ENCODE measurements at regions not wholly inside any gene's neighbourhood (a gene's known extent, or its start where the extent isn't known, plus 50 kb on each side); places are given as distances from the start of the nearest gene placed in this dataset.

- Histone ChIP-seq H4K91ac (ENCODE audit: insufficient read length, low read depth, low read length) (no peak overlapping the region), H4K8ac (replicated peaks; ENCODE audit: insufficient read length, low read depth, low read length) (no peak overlapping the region), H3K4me2 (ENCODE audit: insufficient read depth, insufficient read length, low read length) (no peak overlapping the region), H3K79me2 (ENCODE audit: insufficient read depth, low read length) (no peaks in the 10 kb centered on the region), H3K27me3 (ENCODE audit: insufficient read depth, low read length) (no peaks in the 10 kb centered on the region), H2AK5ac (ENCODE audit: insufficient read length, low read length) (no peak overlapping the region), H2BK5ac (ENCODE audit: insufficient read length, low read length) (no peak overlapping the region), H3K14ac (ENCODE audit: insufficient read depth, low read length) (no peak overlapping the region), H3K9ac (ENCODE audit: extremely low read depth, insufficient read length, low read length) (no peak overlapping the region), H2BK12ac (ENCODE audit: insufficient read length, low read depth, low read length) (no peak overlapping the region), H3K9me3 (ENCODE audit: control insufficient read depth, low read depth, low read length) (no peaks in the 10 kb centered on the region), H3K23me2 (ENCODE audit: insufficient read length, low read depth, low read length, poor library complexity, severe bottlenecking) (no peaks in the 10 kb centered on the region), H2BK15ac (ENCODE audit: low read depth, low read length) (no peak overlapping the region), H3K56ac (ENCODE audit: insufficient read length, low read depth, low read length) (no peak overlapping the region), H3K79me1 (ENCODE audit: insufficient read depth, low read depth, low read length, poor library complexity, severe bottlenecking) (no peaks in the 10 kb centered on the region), H3K23ac (ENCODE audit: insufficient read length, low read depth, low read length) (no peak overlapping the region), H3K27ac (ENCODE audit: insufficient read length, low read depth, low read length) (no peak overlapping the region), H2AFZ (ENCODE audit: low read length) (no peak overlapping the region), H4K20me1 (ENCODE audit: control insufficient read depth, insufficient read depth, insufficient read length) (no peaks in the 10 kb centered on the region), H3K4me1 (ENCODE audit: insufficient read depth, low read length) (no peaks in the 10 kb centered on the region), H4K5ac (ENCODE audit: insufficient read length, low read depth, low read length) (no peak overlapping the region), H3K18ac (ENCODE audit: insufficient read length, low read depth, low read length) (no peak overlapping the region), H2BK20ac (ENCODE audit: low read depth, low read length, poor library complexity, severe bottlenecking) (no peak overlapping the region), H2BK120ac (ENCODE audit: low read depth, low read length, poor library complexity, severe bottlenecking) (no peak overlapping the region), H3K4ac (ENCODE audit: low read depth, low read length) (no peak overlapping the region), H3T11ph (ENCODE audit: low read length) (no peak overlapping the region)
- no peaks in the 10 kb centered on the region for H3K27me3 Mint-ChIP-seq (ENCODE audit: low read depth)
- TF ChIP-seq CTCF (conservative IDR thresholded peaks at IDR 0.05): no peak
- H3K9me3 Mint-ChIP-seq: peaks cover 0 to 5% of the 10 kb centered on the region in 2 experiments; a peak in 1 of 5 replicates
- WGBS (ENCODE audit: extremely low coverage, insufficient read length, low lambda C conversion rate): no CpG with 5 or more reads among the region's 2 CpGs
- no peak overlapping the region for H3K27ac Mint-ChIP-seq
- H3K4me1 Mint-ChIP-seq: peaks cover 17 to 20% of the 10 kb centered on the region in 2 experiments
- no peak overlapping the region for H3K4me3 Mint-ChIP-seq
- no peak for DNase-seq
- H3K36me3 Mint-ChIP-seq (ENCODE audit: insufficient read depth in 1 of 3, low read depth in 3 of 3): peaks cover 0 to 4% (median 0%) of the 10 kb centered on the region in 3 experiments; a peak in 2 of 7 replicates
Observed at GRCh38 chr1:102751111-102751510, 357.2 kb downstream of the COL11A1 start.
